ENCODE measurements at regions not wholly inside any gene's neighbourhood (a gene's known extent, or its start where the extent isn't known, plus 50 kb on each side); places are given as distances from the start of the nearest gene placed in this dataset.

GRCh38 chr4:67048530-67048929 is 496.8 kb downstream of the CENPC start:
- TF ChIP-seq CTCF (IDR thresholded peaks at IDR 0.05; ENCODE audit: extremely low read depth in 1 of 2, insufficient read depth in 1 of 2, low read depth in 1 of 2, low read length in 2 of 2) = no peak
- TF ChIP-seq EZH2 (IDR thresholded peaks at IDR 0.05; ENCODE audit: borderline replicate concordance, low read depth, low read length, severe bottlenecking) = no peak
- TF ChIP-seq POLR2A (IDR thresholded peaks at IDR 0.05; ENCODE audit: low read depth, low read length) = no peak
- no peak for TF ChIP-seq POLR2AphosphoS5 (IDR thresholded peaks at IDR 0.05; ENCODE audit: insufficient read depth, low read depth, low read length)
- no peak for TF ChIP-seq MAX (IDR thresholded peaks at IDR 0.05; ENCODE audit: insufficient read depth, insufficient read length)
- no peak for TF ChIP-seq FOS (IDR thresholded peaks at IDR 0.05; ENCODE audit: borderline replicate concordance, insufficient read depth, low read length)
- no peak for TF ChIP-seq MYC (IDR thresholded peaks at IDR 0.05; ENCODE audit: low read depth, low read length)
- no peak for TF ChIP-seq GATA2 (IDR thresholded peaks at IDR 0.05; ENCODE audit: insufficient read depth, insufficient read length, low read depth, low read length)

Measured in endothelial cell of umbilical vein (primary cell).